Dedifferentiated amniotic fluid mesenchymal stem cell (primary cell): ENCODE measurements at regions not wholly inside any gene's neighbourhood (a gene's known extent, or its start where the extent isn't known, plus 50 kb on each side); places are given as distances from the start of the nearest gene placed in this dataset.
"Not testable (repeated sequence)": the region's sequence is repeated elsewhere in the genome, so short reads cannot be mapped to it uniquely, and the experiment has no call there.

Source experiments
- DNase-seq: peaks from one replicate; pipeline ENCODE4 v3.0.0-alpha.2; 2016; ENCODE audit errors: extremely low spot score

DNA sequence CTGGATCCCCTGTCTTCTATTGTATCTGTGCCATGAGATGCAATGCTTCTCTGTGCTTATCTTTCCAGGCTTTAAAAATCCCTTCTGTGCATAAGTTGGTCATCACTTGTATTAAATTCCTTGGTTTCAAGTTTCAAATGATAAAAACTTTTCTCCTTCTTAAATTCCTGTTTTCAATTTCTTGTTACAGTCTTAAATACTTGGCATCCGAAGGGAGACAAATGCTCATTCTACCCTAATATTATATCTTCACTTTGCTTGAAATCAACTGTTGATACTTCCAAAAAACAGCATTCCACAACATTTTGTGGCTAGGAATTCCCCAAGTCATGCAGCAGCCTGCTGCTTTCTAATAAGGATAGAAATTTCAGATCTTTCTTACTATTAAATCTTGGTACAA is 413.2 kb upstream of the ACTBL2 start:
- DNase-seq: peak; percentile 31

DNA sequence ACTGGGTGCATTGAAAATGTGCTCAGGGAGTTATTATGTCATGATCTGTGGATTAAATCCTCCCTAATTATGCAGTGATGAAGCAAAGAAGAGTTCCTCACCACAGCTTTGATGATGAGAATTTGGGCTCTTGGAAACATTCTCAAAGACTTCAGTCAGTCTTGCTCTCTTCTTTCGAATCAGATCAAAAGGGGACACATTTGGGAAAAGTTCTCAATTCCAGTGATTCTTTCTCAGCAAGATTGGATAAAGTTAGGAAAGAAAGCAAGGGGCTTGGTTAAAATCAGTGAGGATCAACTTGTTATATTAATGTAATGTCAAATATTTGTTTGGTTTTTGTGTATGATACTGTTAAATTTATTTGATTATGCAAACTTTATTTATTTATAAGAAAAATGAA is 411.3 kb upstream of the ACTBL2 start:
- DNase-seq: no peak

DNA sequence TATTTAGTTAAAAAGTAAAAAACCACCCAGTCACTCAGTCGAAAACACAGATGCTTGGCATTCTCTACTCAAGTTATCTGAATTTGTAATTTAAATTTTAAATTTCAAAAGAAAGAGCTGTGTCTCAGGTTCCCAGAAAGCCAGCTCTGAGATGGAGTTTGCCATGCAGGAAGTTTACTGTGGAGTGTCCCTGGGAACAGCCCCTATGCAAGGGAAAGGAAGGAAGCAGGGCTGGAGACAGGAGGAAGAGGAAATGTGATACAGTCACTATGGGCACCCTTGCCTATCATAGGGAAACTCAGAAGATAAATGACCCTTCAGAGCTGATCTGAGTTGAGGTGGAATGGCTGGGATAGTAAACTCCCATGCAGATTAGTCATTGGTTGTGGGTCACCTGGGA is 408.8 kb upstream of the ACTBL2 start:
- DNase-seq: no peak

DNA sequence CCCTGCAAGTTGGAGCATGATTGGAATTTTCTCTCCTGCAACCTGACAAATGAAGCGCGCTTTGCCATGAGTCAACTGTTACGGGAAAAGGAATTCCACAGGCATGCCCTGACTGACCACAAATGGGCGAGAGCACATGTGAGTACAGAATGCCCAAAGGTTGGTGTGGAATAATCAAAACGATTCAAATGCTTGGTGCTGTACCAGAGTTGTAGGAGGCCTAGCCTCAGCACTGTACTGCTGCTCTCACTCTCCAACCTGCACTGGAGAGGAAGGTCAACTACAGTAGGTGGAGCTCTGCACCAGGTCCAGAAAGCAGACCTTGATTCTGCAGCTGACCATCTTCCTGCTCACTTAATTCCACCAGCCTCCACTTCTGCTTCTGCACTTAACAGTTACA is 406.9 kb upstream of the ACTBL2 start:
- peak; percentile 70 for DNase-seq

DNA sequence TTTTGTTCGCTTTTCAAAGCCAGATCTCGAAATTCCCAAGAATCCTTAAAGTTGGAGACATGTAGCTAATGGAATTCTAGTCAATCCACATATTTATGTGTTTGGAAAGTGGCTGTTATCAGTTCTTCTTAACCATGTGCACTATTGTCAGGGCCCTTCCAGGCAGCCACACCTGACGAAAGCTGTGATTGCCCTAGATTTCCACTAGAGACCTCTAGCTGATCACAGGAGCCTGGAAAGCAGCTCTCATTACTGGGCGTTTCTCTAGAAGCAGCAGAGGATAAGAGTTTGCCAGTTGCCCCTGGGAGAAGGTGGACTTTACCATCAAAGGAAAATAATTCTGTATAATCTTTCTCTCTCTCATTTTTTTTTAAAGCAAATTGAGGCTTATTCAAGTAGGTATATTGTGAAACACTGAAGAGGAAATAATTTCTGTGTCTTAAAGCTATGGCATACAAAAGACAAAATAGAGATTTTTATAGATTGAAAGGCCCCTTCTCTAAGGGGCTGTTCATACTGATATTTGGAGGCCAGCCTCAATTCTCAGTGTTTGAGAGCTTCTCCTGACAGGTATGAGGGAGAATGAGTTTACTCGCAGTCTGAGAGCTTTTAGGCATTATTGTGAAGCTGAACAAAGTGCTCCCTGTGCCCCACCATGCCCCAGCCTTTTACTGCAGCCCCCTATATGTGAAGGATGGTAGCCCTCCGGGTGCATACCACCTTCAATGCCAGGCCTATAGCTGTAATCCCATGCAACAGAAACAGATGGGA is 405.4 kb upstream of the ACTBL2 start:
- peak; percentile 43 for DNase-seq

DNA sequence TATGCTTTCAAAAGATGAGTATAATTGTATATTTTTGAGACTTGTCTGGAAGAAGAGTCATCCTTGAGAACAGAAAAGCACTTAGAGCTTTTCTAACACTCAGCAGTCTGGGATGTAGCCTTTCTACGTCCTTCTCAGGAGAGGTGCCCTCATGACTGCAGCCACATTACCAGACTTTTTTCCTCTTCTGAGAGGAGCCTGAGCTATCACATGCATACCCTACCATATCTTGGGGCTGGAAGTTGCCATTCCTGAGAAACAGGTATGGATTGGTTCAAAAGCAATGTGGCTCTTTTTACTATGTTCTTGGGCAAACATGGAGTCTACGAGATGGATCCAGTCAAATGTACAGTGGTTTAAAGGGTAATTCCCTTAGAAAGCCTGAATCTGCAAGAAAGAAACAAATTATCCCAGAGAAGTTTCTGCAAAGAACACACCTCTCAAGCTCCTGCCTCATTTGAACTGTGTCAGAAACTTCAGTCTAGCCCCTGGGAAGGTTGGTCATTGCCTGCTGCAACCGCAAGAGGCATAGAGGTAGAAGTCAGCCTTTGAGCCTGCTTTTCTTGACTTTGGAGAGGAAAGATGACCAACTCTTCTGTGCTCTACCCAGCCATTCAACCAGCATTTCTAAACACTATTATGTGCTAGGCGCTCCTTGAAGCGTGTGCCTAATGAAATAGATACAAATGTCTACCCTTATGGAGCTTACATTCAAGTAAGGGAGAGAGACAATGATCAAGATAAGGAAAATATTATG is 401.9 kb upstream of the ACTBL2 start:
- DNase-seq: no peak

DNA sequence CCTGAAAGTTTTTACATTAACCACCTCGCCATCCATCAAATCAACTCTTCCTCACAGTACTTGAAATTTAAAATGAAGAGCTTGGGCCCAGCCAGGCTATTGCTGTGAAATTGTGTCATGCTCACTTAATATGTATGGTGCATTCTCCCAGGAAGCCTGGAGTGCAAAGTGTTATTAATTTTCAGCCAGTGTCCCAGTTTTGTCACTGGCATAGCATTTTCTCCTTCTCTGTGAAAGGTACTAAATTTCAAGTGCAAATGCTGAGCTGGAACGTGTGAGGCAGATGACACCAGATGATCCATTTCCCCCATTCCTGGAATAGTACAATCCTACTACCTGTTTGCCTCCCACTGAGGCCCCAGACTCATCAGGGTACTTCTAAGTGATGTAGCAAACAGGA is 397.6 kb upstream of the ACTBL2 start:
- no peak for DNase-seq

DNA sequence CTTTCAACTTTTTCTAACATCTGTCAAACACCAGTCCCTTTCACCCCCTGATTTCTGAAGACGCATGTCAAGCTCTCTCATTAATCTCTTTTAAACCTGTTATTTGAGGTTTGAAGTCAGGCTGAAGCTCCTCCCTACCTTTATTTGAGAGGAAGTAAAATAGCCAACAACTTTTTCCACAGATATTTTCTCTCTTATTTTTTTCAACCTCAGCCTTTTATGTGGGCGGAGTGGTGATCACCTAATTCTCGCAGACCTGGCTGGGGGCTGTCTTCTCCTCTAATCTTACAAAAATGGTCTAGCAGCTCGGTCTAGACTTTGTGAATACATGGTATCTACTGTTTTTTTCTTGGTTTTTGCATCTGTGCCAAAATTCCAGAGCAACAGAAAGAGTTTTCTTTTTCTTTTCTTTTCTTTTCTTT is 395.7 kb upstream of the ACTBL2 start:
- DNase-seq: no peak

DNA sequence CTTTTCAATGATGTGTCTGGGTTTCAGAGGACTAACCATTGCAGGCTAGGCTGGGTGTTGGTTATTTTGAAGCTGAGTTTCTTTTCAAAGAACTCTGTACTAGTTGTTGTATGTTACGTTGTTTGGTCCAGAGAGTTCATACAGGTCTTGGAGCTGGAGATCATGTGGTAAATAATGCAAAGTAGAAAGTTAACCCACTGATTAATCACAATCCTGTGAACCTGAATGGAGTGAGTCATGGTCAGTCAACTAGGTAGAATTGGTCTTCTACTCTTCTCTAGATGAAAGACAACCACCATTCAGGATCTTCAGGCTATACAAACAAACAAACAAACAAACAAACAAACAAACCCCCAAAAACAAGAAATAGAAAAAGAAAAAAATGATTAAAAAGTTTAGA is 388.9 kb upstream of the ACTBL2 start:
- DNase-seq: no peak

DNA sequence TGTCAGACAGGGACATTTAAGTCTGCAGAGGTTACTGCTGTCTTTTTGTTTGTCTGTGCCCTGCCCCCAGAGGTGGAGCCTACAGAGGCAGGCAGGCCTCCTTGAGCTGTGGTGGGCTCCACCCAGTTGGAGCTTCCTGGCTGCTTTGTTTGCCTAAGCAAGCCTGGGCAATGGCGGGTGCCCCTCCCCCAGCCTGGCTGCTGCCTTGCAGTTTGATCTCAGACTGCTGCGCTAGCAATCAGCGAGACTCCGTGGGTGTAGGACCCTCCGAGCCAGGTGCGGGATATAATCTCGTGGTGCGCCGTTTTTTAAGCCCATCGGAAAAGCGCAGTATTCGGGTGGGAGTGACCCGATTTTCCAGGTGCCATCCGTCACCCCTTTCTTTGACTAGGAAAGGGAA is 387.7 kb upstream of the ACTBL2 start:
- not testable (repeated sequence) for DNase-seq

DNA sequence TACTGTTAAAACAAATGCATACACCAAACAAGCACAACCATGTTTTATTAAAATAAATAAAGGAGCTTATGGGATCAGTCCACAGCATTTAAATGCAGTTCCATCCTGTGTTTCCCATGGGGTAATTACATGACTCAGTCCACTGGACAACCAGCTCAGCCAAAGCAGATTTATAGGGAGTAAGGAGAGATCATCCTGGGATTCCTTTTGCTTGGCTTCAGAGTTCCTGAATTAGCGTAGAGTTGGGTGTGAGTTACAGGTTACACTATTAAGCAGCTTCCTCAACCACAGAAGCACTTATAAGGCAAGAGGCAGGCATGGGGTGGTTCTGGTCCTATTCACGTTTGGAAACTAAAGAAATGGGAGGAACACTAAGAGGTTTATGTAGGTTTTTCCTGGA is 381.1 kb upstream of the ACTBL2 start:
- DNase-seq: no peak

DNA sequence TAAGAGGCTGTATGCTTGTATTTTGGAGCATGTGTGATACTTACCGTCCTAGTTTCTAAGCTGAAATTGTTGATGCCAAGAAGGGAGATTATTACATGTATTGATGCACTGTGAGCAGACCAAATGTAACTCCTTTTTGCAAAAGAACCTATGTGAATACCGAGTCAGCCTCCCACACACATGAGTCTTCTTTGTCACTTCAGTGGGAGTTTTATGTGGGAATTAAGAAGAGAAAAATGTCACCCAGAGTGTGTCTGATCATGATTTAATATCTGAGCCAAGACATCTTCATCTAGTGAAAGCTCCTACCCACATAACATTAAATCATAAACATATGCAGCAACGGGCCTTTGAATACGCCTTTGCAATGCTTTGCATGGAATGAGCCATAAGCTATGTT is 380.3 kb upstream of the ACTBL2 start:
- DNase-seq: no peak

DNA sequence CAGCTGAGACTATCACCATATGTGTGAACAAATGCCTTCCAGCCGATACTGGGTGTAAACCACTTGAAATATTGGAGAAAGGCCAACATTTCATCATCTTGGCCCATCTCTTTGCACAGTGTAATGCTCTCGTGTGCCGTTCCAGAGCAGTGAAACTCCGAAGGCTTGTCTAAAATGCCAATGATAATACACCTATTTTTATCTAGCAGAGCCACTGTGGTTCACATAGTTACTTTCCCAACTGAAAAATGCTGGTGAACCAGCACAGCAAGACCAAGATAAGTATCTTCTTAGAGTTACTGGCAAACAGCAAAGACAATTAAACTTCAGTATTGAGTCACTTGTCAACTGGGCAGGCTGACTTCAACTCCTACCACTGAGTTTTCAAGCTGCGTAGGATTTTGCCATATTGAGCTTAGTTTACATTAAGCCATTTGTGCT is 379.9 kb upstream of the ACTBL2 start:
- no peak for DNase-seq

DNA sequence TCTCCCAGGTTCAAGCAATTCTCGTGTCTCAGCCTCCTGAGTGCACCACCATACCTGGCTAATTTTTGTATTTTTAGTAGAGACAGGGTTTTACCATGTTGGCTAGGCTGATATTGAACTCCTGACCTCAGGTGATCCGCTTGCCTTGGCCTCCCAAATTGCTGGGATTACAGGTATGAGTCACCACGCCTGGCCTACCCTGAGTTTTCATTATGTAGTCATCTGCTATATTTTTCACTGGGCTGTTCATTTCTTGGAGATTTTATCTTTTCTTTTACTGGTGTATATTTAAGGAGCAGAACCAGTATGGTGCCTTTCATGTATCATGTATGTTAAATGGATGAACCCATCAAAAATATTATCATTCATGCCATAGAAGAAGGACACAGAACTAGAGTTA is 377.0 kb upstream of the ACTBL2 start:
- DNase-seq: no peak

DNA sequence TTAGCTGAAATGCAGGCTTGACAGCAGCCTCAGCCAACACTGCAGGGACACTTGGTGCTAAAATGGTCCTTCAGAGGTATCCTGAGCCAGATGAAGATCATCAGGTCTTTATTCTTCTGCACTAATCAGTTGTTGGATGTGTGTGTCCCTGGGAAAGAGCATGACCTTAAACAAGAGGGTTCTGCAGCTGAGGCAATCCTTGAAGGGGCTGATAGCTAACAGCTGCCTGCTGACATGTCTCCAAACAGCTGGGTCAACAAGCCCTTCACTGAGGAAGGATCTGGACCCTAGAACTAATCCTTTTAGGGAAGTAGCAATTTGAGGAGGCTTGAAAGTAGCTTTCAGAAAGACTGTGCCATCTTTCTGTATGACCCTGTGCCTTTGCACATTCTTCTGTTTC is 376.3 kb upstream of the ACTBL2 start:
- no peak for DNase-seq

DNA sequence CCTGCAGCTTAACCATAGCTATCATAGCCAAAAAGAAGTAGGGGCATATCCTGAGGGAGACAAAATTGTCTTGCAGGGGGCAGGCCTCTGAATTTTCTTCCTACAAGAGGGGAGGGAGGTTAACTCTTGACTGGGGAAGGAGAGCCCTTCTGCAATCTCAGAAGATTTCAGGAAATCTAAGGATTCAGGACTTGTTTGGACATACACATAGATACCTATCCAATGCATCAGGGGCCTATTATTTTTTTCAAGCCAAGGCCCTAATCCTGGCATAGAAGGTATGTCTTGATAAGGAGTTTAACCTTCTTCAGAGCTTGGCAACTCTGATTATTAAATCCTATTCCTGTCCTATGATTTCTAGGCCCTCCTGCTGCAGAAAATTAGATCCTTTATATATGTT is 375.1 kb upstream of the ACTBL2 start:
- DNase-seq: no peak

DNA sequence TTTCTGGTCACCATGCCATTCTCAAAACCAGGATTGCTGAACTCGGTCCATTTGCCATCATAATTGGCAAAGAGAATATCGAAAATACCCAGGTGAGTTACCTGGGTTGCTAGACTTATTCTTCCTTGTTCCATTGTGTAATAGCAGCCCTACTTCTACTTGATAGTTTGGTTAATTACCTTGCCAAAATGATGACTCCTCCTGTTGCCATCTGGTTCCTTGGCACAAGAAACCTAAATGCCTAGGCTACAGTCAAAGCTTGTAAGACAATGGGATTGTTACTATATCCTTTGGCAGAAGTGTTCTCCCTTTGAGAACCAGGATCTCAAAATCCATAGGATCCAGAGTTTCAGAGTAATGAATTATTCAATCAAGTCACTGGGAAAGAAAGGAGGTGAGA is 373.2 kb upstream of the ACTBL2 start:
- DNase-seq: no peak

DNA sequence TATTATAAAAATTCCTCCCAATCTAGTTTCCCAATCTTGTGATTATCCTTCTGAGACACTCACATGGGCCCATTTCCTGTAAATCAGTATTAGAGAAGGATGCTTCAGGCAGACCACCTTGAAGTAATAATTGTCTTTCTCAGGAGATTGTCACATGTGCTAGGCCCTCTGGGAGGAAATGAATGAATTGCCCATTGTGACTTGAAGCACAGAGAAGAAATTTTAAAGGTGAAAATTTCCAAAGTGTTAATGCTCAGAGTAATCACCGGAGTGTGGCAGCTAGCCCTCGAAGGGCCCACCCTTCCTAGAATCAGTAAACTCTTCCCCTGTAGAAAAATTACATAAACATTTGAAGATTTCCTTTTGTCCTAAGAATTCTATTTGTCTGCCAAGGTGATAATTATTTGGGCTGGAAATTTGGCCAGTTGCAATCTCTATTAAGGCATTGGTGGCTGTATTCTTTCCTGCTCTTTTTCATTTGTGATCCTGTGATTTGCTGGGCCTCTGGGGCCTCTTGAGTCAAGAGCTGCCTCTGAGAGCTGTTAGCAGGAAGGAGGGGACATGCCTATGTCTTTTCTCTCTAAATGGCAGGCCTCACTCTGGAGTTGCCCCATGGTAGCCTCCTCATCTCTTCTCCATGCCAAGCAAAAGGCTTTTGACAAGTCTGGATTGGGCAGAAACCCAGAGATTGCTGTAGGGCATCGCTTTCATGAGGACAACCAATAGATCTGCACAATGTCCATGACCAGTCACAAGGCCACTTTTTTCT is 371.5 kb upstream of the ACTBL2 start:
- no peak for DNase-seq

DNA sequence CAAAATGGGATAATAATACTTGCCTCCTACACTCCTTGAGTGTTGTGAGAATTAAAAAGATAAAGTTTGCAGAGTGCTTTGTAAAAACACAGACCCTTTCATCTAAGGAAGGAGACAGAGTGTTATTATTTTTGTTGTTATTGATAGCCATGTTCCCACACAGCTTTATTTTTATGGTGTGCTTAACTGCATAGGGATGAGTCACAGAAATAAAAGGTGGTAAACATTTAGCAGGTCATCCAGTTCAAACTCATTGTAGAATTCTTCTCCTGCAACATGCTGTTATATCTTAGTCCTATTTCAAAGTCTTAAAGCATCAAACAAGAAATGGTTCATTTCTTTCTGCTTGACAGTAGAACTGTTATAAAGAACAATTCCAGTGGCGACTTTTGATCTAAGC is 367.5 kb upstream of the ACTBL2 start:
- no peak for DNase-seq

DNA sequence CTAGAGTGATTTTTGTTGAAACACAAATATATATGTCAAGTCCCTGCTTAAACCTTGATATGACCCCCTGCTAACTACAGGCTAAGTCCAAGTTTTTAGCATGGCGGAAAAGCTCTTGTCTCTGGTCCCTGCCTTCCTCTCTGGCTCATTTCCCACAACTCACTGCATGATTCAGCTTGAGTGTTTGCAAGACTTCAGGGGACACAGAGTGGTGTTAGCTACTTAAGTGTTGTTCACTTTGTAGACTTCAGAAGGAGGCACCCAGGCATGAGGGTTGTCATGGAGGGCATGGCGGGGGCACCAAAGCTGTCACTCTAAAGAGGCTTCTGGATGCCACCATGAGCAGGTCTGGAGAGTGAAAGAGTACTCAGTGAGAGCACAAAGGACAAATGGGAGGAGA is 362.4 kb upstream of the ACTBL2 start:
- DNase-seq: no peak

DNA sequence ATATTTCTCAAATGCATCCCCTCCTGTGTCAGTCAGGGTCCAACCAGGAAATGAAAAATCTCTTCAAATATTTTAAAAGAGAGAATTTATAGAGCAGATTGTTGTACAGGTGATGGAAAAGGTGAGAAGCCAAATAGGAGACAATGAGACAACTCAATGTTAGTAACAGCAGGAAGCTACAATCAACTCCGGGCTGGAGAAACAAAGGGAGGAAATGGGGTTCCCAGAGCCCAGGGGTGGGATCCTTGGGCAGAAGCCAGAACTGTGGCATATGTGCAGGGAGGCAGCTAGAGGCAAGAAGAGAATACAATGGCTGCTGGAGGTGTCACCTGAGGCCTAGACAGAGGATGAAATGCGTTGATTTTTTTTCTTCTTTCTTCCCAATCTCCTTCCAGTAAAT is 361.8 kb upstream of the ACTBL2 start:
- DNase-seq: no peak

DNA sequence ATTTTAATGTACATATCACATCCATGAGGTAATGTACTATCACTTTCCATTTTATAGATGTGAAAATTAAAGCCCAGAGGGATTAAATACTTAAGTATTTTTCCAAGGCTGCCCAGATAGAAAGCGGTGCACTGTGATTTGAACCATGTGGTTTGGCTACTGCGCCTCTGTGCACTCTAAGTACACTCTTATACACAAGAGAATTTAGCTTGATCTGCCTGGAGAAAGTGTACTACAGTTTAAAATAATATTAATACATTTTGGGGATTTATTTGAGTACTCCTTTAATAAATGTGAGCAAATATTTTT is 360.4 kb upstream of the ACTBL2 start:
- no peak for DNase-seq
